M059J (cell line): ENCODE measurements at regions not wholly inside any gene's neighbourhood (a gene's known extent, or its start where the extent isn't known, plus 50 kb on each side); places are given as distances from the start of the nearest gene placed in this dataset.
A peak's percentile ranks its signal among the peaks of the same experiment; 100 is the strongest.
"Not testable (repeated sequence)": the region's sequence is repeated elsewhere in the genome, so short reads cannot be mapped to it uniquely, and the experiment has no call there.

Experiments used
- DNase-seq: peaks from one replicate; pipeline ENCODE4 v3.0.0-alpha.2; 2012; ENCODE audit warnings: low read depth

DNA sequence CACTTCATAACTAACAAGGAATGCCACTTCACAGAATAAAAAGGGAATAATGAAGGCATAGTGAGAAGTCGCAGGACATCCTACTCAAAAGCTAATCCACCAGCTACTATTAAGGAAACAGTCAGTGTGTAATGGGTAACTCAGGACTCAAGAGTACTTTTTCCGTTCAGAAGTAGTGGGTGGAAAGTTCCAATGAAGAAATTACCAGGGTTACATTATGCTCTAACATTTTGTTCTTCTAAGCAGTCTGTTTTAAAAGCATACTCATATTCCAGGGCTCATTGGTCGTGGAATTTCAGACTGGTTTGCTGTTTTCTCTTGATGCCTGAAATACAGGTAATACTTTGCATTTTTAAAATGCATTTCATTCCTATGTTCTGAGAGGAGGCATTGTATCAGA lies 222.4 kb upstream of the IRS2 start:
- DNase-seq = no peak

DNA sequence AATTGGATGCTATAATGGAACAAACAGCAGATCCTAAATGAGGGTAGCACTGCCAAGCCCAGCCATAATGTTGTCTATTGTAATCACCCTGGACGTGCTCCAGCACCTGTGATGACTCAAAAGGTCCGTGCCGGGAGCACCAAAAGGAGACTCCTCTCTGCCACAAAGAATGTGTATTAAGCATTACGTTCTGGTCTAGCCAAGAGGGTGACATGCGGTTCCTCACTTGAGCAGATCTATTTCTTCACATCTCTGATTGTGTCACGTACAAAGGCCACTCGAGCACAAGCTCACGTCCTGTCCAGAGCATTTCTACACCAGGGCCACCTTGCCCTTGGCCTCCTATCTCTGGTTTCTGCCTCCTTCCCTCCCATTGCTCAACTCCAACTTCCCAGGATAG lies 219.9 kb upstream of the IRS2 start:
- DNase-seq = peak; percentile 91

GRCh38 chr13:110005563-110005962 lies 219.2 kb upstream of the IRS2 start:
- no peak for DNase-seq

DNA sequence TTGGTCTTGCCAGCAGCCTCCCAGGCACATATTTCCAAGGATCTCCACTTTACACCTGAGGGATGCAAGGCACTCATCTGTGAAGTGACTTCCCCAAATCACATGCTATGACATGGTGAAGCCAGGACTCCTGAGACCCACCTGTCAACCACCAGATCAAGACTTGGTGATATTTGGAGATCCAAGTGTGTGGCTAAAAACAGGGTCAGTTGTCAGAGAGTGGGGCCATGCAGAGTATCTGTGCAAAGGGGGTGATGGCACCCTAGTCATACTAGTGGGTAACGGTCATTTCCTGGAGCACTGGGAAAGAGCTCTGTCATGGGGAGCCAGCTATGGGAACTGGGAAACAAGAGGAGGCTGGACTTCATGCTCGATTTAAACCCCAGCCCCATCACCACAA lies 218.4 kb upstream of the IRS2 start:
- no peak for DNase-seq

GRCh38 chr13:110001670-110002275 lies 215.4 kb upstream of the IRS2 start:
- peak; percentile 38 for DNase-seq

DNA sequence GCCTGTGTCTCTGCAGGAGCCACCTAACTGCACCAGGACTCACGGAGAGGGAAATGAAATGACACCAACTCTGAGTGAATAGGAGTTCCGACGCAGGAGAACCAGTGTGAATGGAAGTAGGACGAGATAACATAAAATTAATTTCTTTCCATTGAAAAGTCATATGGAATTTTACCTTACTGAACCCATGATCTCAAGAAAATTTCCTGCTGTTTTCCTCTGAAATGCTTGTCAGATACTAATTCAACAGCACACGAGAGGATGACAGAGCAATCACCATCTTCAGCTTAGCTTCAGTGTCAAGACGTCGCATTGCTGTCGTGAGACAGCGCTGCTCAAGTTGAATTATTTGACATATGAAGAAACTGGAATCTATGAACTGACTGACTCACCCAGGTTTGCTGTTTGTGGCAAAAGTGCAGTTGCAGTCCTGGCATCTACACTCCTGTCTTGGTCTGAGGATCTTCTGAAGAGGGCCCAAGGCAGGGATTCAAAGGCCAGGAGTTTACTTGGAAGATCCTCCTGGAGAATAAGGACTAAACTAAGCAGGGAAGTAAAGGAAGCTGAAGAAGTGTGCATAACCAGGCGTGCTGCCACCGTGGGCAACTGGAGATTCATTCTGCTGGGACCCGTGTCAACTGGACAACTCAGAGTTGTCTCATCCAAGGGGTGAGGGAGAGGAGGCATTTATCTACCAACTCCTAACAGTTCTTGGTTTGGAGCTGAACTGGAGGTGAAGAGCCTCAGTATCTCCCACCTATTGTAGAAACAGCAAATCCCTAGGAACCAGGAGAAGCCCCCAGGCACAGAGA lies 214.4 kb upstream of the IRS2 start:
- DNase-seq = no peak

GRCh38 chr13:109999659-110000533 lies 213.5 kb upstream of the IRS2 start:
- no peak for DNase-seq

DNA sequence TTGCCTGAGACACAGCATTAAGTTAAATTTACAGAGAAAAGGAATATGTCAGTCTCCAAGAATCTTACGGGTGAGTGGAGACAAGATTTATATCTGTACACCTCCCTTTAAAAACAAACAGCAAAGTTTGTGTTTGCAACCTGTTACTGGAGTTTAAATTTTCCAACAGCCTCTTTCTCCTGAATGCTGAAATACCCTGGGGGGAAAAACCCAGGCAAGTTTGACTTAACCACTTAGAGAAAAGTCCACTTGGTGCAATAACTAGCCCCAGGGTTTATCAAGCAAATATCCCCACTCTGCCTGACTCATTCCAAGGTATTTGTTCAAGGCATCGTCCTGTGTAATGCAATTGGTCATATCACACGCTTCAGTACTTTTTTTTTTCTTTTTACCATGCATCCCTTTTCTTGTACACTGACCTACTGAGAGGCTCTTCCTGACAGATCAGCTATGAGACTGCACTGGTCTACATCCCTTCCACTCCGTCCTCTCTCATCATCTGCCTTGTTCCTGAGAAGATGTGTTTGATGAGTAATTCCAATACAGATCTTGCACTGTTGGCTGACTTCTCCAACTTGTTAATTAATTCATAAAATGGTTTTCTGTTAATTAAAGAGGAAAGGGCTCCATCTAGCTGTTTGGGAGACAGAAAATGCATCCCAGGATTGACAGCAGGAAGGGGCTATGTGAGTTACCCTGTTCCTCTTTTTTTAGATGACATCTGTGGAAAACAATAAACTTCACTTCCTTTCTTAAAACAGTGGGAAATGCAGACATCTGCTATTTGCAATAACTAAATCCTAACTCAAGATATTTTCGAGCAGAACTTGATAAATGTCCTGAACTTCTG lies 212.5 kb upstream of the IRS2 start:
- DNase-seq = peak; percentile 98

- DNase-seq = no peak
Measured at GRCh38 chr13:109998037-109998436, 211.7 kb upstream of the IRS2 start.

DNA sequence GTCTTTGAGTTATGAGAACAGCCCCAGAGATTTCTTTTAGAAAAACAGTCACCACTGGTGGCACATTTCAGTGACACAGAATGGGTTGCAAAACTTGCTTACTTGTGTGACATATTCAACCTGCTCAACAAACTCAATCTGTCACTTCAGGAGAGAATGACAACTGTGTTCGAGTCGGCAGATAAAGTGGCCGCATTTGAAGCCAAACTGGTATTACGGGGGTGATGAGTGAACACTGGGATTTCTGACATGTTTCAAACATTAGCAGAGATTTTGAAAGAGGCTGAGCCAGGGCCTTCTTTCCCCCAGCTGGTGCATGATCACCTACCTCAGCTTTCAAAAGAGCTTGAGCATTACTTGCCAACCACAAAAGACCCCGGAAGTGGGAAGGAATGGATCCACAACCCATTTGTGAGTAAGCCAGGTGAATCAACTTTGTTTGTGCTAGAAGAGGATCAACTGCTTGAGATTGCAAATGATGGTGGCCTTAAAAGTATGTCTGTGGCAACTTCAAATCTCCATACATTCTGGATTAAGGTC lies 210.7 kb upstream of the IRS2 start:
- DNase-seq = not testable (repeated sequence)

GRCh38 chr13:109996404-109996960 lies 210.1 kb upstream of the IRS2 start:
- no peak for DNase-seq

DNA sequence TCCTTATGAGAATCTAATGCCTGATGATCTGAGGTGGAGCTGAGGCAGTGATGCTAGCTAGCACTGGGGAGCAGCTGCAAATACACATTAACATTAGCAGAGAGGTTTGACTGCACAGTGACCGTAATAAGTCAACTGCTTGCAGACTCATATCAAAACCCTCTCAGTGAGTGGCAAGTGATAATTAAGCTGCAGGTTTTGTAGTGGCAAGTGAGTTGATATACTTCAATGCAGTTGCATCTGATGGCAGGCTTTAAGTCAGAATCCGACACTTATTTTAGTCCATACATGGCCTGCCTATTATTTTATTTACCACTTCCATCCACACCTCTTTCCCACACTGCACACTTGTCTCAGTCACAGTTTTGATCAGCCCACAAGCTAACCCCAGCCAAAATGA lies 209.2 kb upstream of the IRS2 start:
- DNase-seq = no peak

DNA sequence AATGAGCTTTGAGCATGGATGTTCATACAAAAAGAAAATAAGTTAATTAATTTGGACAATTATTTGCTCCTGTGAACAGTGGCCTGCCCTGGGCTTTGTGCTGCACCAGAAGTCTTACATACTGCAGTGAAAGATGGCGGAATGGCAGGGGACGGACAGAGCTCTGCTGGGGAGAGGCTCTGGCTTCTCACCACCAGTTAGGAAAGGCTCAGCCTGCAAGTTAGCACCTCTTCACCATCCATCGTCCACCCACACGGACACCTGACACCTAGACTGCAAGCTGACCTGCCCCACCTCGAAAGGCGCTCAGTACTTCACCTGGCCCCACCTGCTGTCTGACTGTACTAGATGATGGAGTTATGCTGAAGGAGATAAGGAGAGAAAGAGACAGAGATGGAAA lies 203.9 kb upstream of the IRS2 start:
- no peak for DNase-seq

DNA sequence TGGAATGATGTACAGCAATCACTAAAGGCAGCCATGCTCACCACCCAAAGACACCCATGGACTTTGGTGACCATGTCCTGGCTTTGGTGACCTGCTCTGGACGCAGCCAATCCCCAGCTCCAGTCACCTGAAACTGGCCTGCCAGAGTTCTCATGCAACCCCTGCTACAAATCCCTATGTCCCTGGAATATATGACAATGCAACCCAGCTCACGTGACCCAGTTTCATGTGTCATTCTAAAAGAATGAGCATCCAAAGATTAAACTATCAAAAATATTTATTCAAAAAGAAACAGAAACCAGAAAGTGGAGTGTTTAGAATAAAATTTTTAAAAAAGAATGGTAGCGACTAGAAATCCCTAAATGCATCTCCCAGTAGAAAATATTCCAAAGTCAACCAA lies 203.3 kb upstream of the IRS2 start:
- DNase-seq = peak; percentile 58

- DNase-seq = peak; percentile 58
Measured at GRCh38 chr13:109989155-109989554, 202.8 kb upstream of the IRS2 start.

- DNase-seq = no peak
Measured at GRCh38 chr13:109986851-109987250, 200.5 kb upstream of the IRS2 start.

DNA sequence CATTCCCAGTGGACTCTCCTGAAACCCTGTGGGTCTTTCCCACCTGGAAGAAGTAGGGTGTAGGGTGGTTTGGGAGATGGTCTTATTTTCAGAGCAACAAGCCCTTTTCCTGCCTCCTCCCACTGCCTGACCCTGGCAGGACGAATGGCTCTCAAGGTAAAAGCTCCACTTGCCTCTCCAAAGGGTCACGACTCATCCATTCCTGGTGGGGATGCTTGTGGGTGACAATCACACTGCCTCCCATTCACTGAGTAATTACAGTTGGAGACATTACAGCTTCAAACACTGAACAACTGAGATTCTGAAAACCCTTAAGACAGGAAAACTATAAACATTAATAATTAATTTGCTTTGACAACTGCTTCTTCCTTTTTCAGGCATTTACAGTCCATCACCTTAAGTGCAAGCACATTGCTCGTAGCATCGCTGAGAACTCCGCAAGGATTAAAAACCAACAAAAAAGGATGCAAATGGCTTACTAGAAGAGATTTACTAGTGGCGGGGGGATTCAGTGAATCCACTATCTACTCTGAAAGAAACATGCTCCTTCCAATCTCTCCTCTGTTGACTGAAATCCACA lies 199.6 kb upstream of the IRS2 start:
- DNase-seq = peak; percentile 50

DNA sequence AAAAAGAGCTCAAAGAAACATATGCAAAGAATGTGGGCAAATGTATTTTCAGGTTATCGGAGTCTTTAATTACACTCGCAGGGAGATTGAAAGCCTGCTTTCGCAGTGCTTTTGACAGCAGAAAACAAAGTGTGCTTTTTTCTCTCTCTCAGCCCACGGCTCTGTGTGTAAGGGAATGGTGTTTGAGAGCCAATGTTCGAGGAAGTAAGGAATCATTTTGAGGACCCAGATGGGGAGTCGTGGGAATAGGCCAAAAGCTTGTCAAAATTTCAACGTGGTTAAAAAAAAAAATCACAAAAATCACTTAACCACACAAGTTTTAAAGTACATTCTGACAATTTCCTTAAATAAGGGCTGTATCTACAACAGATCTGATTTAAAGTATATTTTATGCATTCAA lies 197.1 kb upstream of the IRS2 start:
- DNase-seq = no peak

GRCh38 chr13:109981000-109981399 lies 194.6 kb upstream of the IRS2 start:
- DNase-seq = no peak

GRCh38 chr13:109979676-109980075 lies 193.3 kb upstream of the IRS2 start:
- DNase-seq = not testable (repeated sequence)

- DNase-seq = no peak
Measured at GRCh38 chr13:109979228-109979627, 192.8 kb upstream of the IRS2 start.
